PC-9 (cell line): ENCODE measurements at regions not wholly inside any gene's neighbourhood (a gene's known extent, or its start where the extent isn't known, plus 50 kb on each side); places are given as distances from the start of the nearest gene placed in this dataset.

ENCODE experiments used
- CTCF ChIP-seq: fragments of 200-600 bp; sonication (generic); conservative IDR thresholded peaks from 2 replicates; pipeline ENCODE4 v1.6.1; 2017; ENCODE audit warnings: mixed run types, antibody characterized with exemption, mild to moderate bottlenecking, moderate library complexity
- EZH2 ChIP-seq: fragments of 200-600 bp; sonication (generic); IDR thresholded peaks from 2 replicates; pipeline ENCODE4 v1.8.0; 2017; ENCODE audit warnings: antibody characterized with exemption, low read depth

GRCh38 chrX:40835526-40835925, 100.2 kb upstream of the MED14 start:
- no peak for TF ChIP-seq CTCF
- no peak for TF ChIP-seq EZH2
